ENCODE measurements at regions not wholly inside any gene's neighbourhood (a gene's known extent, or its start where the extent isn't known, plus 50 kb on each side); places are given as distances from the start of the nearest gene placed in this dataset.

GRCh38 chr18:73007195-73007914, 139.6 kb upstream of the NETO1 start:
- Mint-ChIP-seq H3K4me3 (no peak overlapping the region), H3K4me1 (no peaks in the 10 kb centered on the region), H3K27me3 (ENCODE audit: low read depth in 3 of 3) (peaks cover 0 to 2% (median 0%) of the 10 kb centered on the region in 3 donors), H3K36me3 (no peaks in the 10 kb centered on the region), H3K27ac (no peak overlapping the region), H3K9me3 (peaks cover 0 to 7% (median 2%) of the 10 kb centered on the region in 7 donors)
- no peak overlapping the region for H3K4me2 ChIP-seq (replicated peaks; ENCODE audit: extremely low read depth, low read length, poor library complexity, severe bottlenecking)
- no peaks in the 10 kb centered on the region for H3K4me1 ChIP-seq (ENCODE audit: control insufficient read depth in 1 of 2, insufficient read depth in 2 of 2, low read length in 2 of 2)
- no peaks in the 10 kb centered on the region for H3K36me3 ChIP-seq (replicated peaks in 1 of 2; ENCODE audit: control insufficient read depth in 1 of 2, insufficient read depth in 2 of 2, low read length in 2 of 2)
- no peaks in the 10 kb centered on the region for H3K27me3 ChIP-seq (ENCODE audit: control insufficient read depth in 2 of 2, insufficient read depth in 2 of 2, low read length in 2 of 2)
- no peak overlapping the region for H3K27ac ChIP-seq (ENCODE audit: low read depth in 1 of 2, low read length in 2 of 2)
- no peaks in the 10 kb centered on the region for H3K79me2 ChIP-seq (ENCODE audit: insufficient read depth, low read length)
- no peak overlapping the region for H3K4me3 ChIP-seq (replicated peaks in 1 of 3; ENCODE audit: low read depth in 2 of 3, low read length in 3 of 3)
- no peak overlapping the region for H2AFZ ChIP-seq (ENCODE audit: insufficient read depth, low read depth, low read length, poor library complexity, severe bottlenecking)
- intact Hi-C loops (cut with micrococcal nuclease) = no loop called here
- 100% methylated on average over 1 of the region's 6 CpGs for WGBS (ENCODE audit: insufficient coverage)
- no peaks in the 10 kb centered on the region for H4K20me1 ChIP-seq (ENCODE audit: insufficient read depth, low read length)
- H3K9ac ChIP-seq (ENCODE audit: insufficient read depth, low read length, poor library complexity, severe bottlenecking) = no peak overlapping the region
- DNase-seq = no peak
- TF ChIP-seq CTCF (IDR thresholded peaks at IDR 0.05) = no peak
- H3K9me3 ChIP-seq (replicated peaks in 1 of 2; ENCODE audit: control insufficient read depth in 1 of 2, insufficient read depth in 1 of 2, low read length in 2 of 2) = peaks cover 0 to 6% of the 10 kb centered on the region in 2 donors

GRCh38 chr18:73006331-73006730, 138.5 kb upstream of the NETO1 start:
- no peak overlapping the region for H3K27ac ChIP-seq (ENCODE audit: low read depth in 1 of 2, low read length in 2 of 2)
- DNase-seq = no peak
- intact Hi-C loops (cut with micrococcal nuclease) = no loop called here
- Mint-ChIP-seq H3K27ac (no peak overlapping the region), H3K4me1 (no peaks in the 10 kb centered on the region), H3K4me3 (no peak overlapping the region), H3K27me3 (ENCODE audit: low read depth in 3 of 3) (peaks cover 0 to 2% (median 0%) of the 10 kb centered on the region in 3 donors), H3K36me3 (no peaks in the 10 kb centered on the region), H3K9me3 (peaks cover 0 to 6% (median 0%) of the 10 kb centered on the region in 7 donors)
- no peak overlapping the region for H3K9ac ChIP-seq (ENCODE audit: insufficient read depth, low read length, poor library complexity, severe bottlenecking)
- WGBS (ENCODE audit: insufficient coverage) = 83% methylated on average over 1 of the region's 3 CpGs
- no peaks in the 10 kb centered on the region for H3K36me3 ChIP-seq (replicated peaks in 1 of 2; ENCODE audit: control insufficient read depth in 1 of 2, insufficient read depth in 2 of 2, low read length in 2 of 2)
- no peak overlapping the region for H3K4me3 ChIP-seq (replicated peaks in 1 of 3; ENCODE audit: low read depth in 2 of 3, low read length in 3 of 3)
- no peaks in the 10 kb centered on the region for H4K20me1 ChIP-seq (ENCODE audit: insufficient read depth, low read length)
- TF ChIP-seq CTCF (IDR thresholded peaks at IDR 0.05) = no peak
- no peak overlapping the region for H2AFZ ChIP-seq (ENCODE audit: insufficient read depth, low read depth, low read length, poor library complexity, severe bottlenecking)
- no peaks in the 10 kb centered on the region for H3K4me1 ChIP-seq (ENCODE audit: control insufficient read depth in 1 of 2, insufficient read depth in 2 of 2, low read length in 2 of 2)
- H3K27me3 ChIP-seq (ENCODE audit: control insufficient read depth in 2 of 2, insufficient read depth in 2 of 2, low read length in 2 of 2) = no peaks in the 10 kb centered on the region
- H3K79me2 ChIP-seq (ENCODE audit: insufficient read depth, low read length) = no peaks in the 10 kb centered on the region
- no peaks in the 10 kb centered on the region for H3K9me3 ChIP-seq (replicated peaks in 1 of 2; ENCODE audit: control insufficient read depth in 1 of 2, insufficient read depth in 1 of 2, low read length in 2 of 2)
- H3K4me2 ChIP-seq (replicated peaks; ENCODE audit: extremely low read depth, low read length, poor library complexity, severe bottlenecking) = no peak overlapping the region

Data from CD14-positive monocyte (primary cell).